ENCODE measurements at regions not wholly inside any gene's neighbourhood (a gene's known extent, or its start where the extent isn't known, plus 50 kb on each side); places are given as distances from the start of the nearest gene placed in this dataset.

GRCh38 chr1:80769208-80769750 is 1031.5 kb upstream of the ADGRL2 start:
- H3K27ac ChIP-seq (ENCODE audit: low read depth, low read length): no peak overlapping the region
- peaks cover 7% of the 10 kb centered on the region for H3K4me1 ChIP-seq (ENCODE audit: insufficient read depth, low read length)
- H3K36me3 ChIP-seq (ENCODE audit: insufficient read depth, low read length): no peaks in the 10 kb centered on the region
- no peaks in the 10 kb centered on the region for H3K9me3 ChIP-seq (ENCODE audit: low read length)
- H3K9ac ChIP-seq (ENCODE audit: low read length): no peak overlapping the region
- no peak overlapping the region for H3K4me3 ChIP-seq (ENCODE audit: low read depth in 1 of 2, low read length in 2 of 2)
- H3K27me3 ChIP-seq (ENCODE audit: control insufficient read depth in 1 of 2, insufficient read depth in 2 of 2, low read length in 2 of 2): no peaks in the 10 kb centered on the region

DNA sequence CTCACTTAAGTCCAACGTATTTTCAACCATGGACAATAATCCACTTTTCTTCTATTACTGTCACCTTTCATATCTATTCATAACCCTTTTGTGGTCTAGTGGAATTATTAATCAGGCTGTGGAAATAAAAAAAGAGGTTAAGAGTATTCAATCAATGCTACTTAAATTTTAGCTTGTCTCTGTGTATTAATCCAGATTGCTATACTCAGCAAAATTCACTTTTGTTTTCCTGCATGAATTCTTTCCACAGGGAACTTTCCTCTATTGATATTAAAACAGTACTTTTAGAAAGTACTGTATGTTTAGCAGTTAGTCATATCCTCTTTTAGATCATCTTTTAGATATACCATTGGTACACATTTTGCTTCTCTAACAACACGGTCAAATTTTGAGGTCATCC is 1033.0 kb upstream of the ADGRL2 start:
- Histone ChIP-seq H3K4me3 (ENCODE audit: low read depth in 1 of 2, low read length in 2 of 2) (no peak overlapping the region), H3K36me3 (ENCODE audit: insufficient read depth, low read length) (no peaks in the 10 kb centered on the region), H3K27ac (ENCODE audit: low read depth, low read length) (no peak overlapping the region), H3K9ac (ENCODE audit: low read length) (no peak overlapping the region), H3K27me3 (ENCODE audit: control insufficient read depth in 1 of 2, insufficient read depth in 2 of 2, low read length in 2 of 2) (no peaks in the 10 kb centered on the region), H3K4me1 (ENCODE audit: insufficient read depth, low read length) (peaks cover 7% of the 10 kb centered on the region), H3K9me3 (ENCODE audit: low read length) (no peaks in the 10 kb centered on the region)

GRCh38 chr1:80759354-80759753 is 1041.4 kb upstream of the ADGRL2 start:
- Histone ChIP-seq H3K36me3 (ENCODE audit: insufficient read depth, low read length) (no peaks in the 10 kb centered on the region), H3K27me3 (ENCODE audit: control insufficient read depth in 1 of 2, insufficient read depth in 2 of 2, low read length in 2 of 2) (no peaks in the 10 kb centered on the region), H3K4me1 (ENCODE audit: insufficient read depth, low read length) (no peaks in the 10 kb centered on the region), H3K4me3 (ENCODE audit: low read depth in 1 of 2, low read length in 2 of 2) (no peak overlapping the region), H3K9me3 (ENCODE audit: low read length) (no peaks in the 10 kb centered on the region), H3K9ac (ENCODE audit: low read length) (no peak overlapping the region), H3K27ac (ENCODE audit: low read depth, low read length) (no peak overlapping the region)

DNA sequence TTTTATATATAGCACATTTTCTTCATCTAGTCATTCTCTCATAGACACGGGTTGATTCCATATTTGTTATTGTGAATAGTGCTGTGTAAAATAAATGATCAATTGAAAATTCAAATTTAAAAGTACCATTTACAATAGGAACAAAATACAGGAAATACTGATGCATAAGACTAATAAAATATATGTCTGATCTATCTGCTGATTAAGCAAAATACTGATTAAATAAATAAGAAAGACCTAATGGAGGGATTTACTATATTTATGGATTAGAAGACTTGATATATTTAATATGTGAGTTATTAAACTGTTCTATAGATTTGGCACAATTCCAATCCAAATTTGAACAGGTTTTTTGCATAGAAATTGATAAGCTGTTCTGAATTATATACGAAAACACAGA is 1044.8 kb upstream of the ADGRL2 start:
- H3K27me3 ChIP-seq (ENCODE audit: control insufficient read depth in 1 of 2, insufficient read depth in 2 of 2, low read length in 2 of 2): no peaks in the 10 kb centered on the region
- H3K4me3 ChIP-seq (ENCODE audit: low read depth in 1 of 2, low read length in 2 of 2): no peak overlapping the region
- no peaks in the 10 kb centered on the region for H3K4me1 ChIP-seq (ENCODE audit: insufficient read depth, low read length)
- no peak overlapping the region for H3K27ac ChIP-seq (ENCODE audit: low read depth, low read length)
- no peaks in the 10 kb centered on the region for H3K36me3 ChIP-seq (ENCODE audit: insufficient read depth, low read length)
- H3K9me3 ChIP-seq (ENCODE audit: low read length): no peaks in the 10 kb centered on the region
- no peak overlapping the region for H3K9ac ChIP-seq (ENCODE audit: low read length)

DNA sequence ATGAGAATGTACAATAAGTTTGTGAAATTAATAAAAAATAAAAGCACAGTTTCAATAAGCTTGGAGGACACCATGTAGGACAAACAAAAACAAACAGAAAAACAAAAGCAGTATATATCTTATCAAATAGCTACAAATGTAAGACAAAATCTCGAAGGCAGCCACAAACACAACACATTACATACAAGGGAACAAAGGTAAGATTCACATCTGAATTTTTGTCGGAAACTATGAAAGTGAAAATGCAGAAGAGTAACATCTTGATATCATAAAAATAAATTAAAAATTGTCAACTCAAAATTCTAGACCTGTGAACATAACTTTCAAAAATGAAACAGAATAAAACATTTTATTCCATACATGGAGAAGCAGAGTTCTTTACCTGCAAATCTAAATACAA is 1049.5 kb upstream of the ADGRL2 start:
- Histone ChIP-seq H3K9me3 (ENCODE audit: low read length) (no peaks in the 10 kb centered on the region), H3K36me3 (ENCODE audit: insufficient read depth, low read length) (no peaks in the 10 kb centered on the region), H3K4me3 (ENCODE audit: low read depth in 1 of 2, low read length in 2 of 2) (no peak overlapping the region), H3K27me3 (ENCODE audit: control insufficient read depth in 1 of 2, insufficient read depth in 2 of 2, low read length in 2 of 2) (no peaks in the 10 kb centered on the region), H3K4me1 (ENCODE audit: insufficient read depth, low read length) (no peaks in the 10 kb centered on the region), H3K9ac (ENCODE audit: low read length) (no peak overlapping the region), H3K27ac (ENCODE audit: low read depth, low read length) (no peak overlapping the region)

- H3K27ac ChIP-seq (ENCODE audit: low read depth, low read length): no peak overlapping the region
- no peaks in the 10 kb centered on the region for H3K36me3 ChIP-seq (ENCODE audit: insufficient read depth, low read length)
- no peak overlapping the region for H3K9ac ChIP-seq (ENCODE audit: low read length)
- H3K4me3 ChIP-seq (ENCODE audit: low read depth in 1 of 2, low read length in 2 of 2): no peak overlapping the region
- no peaks in the 10 kb centered on the region for H3K9me3 ChIP-seq (ENCODE audit: low read length)
- no peaks in the 10 kb centered on the region for H3K27me3 ChIP-seq (ENCODE audit: control insufficient read depth in 1 of 2, insufficient read depth in 2 of 2, low read length in 2 of 2)
- H3K4me1 ChIP-seq (ENCODE audit: insufficient read depth, low read length): no peaks in the 10 kb centered on the region
Measured at GRCh38 chr1:80731241-80731894, 1069.4 kb upstream of the ADGRL2 start.

DNA sequence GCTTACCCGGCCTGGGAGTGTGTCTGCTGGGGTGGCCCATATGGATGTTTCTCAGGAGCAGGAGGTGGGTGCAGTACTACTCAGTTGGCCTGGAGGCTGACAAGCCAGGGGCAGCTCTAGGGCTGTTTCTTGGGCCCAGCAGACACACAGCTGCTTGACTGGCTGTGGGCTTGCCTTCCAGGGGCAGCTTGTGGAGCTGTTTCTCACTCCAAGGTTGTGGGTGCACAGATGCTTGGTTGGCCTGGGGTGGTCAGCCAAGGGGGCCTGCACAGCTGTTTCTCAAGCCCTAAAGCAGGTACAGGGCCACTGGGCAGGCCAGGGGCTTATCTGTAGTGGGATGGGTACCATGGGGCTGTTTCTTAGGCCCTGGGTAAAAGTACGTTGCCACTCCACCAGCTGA is 1078.1 kb upstream of the ADGRL2 start:
- Histone ChIP-seq H3K4me1 (ENCODE audit: insufficient read depth, low read length) (no peaks in the 10 kb centered on the region), H3K27ac (ENCODE audit: low read depth, low read length) (no peak overlapping the region), H3K9me3 (ENCODE audit: low read length) (no peaks in the 10 kb centered on the region), H3K4me3 (ENCODE audit: low read depth in 1 of 2, low read length in 2 of 2) (no peak overlapping the region), H3K36me3 (ENCODE audit: insufficient read depth, low read length) (no peaks in the 10 kb centered on the region), H3K9ac (ENCODE audit: low read length) (no peak overlapping the region), H3K27me3 (ENCODE audit: control insufficient read depth in 1 of 2, insufficient read depth in 2 of 2, low read length in 2 of 2) (no peaks in the 10 kb centered on the region)

- H3K9me3 ChIP-seq (ENCODE audit: low read length): no peaks in the 10 kb centered on the region
- H3K4me3 ChIP-seq (ENCODE audit: low read depth in 1 of 2, low read length in 2 of 2): no peak overlapping the region
- no peaks in the 10 kb centered on the region for H3K4me1 ChIP-seq (ENCODE audit: insufficient read depth, low read length)
- no peaks in the 10 kb centered on the region for H3K27me3 ChIP-seq (ENCODE audit: control insufficient read depth in 1 of 2, insufficient read depth in 2 of 2, low read length in 2 of 2)
- H3K9ac ChIP-seq (ENCODE audit: low read length): no peak overlapping the region
- H3K36me3 ChIP-seq (ENCODE audit: insufficient read depth, low read length): no peaks in the 10 kb centered on the region
- no peak overlapping the region for H3K27ac ChIP-seq (ENCODE audit: low read depth, low read length)
Measured at GRCh38 chr1:80706526-80706925, 1094.2 kb upstream of the ADGRL2 start.

- Histone ChIP-seq H3K9ac (ENCODE audit: low read length) (no peak overlapping the region), H3K4me3 (ENCODE audit: low read depth in 1 of 2, low read length in 2 of 2) (no peak overlapping the region), H3K4me1 (ENCODE audit: insufficient read depth, low read length) (no peaks in the 10 kb centered on the region), H3K27ac (ENCODE audit: low read depth, low read length) (no peak overlapping the region), H3K9me3 (ENCODE audit: low read length) (no peaks in the 10 kb centered on the region), H3K36me3 (ENCODE audit: insufficient read depth, low read length) (no peaks in the 10 kb centered on the region), H3K27me3 (ENCODE audit: control insufficient read depth in 1 of 2, insufficient read depth in 2 of 2, low read length in 2 of 2) (no peaks in the 10 kb centered on the region)
Measured at GRCh38 chr1:80678438-80678837, 1122.3 kb upstream of the ADGRL2 start.

- H3K27me3 ChIP-seq (ENCODE audit: control insufficient read depth in 1 of 2, insufficient read depth in 2 of 2, low read length in 2 of 2): no peaks in the 10 kb centered on the region
- no peak overlapping the region for H3K27ac ChIP-seq (ENCODE audit: low read depth, low read length)
- H3K9me3 ChIP-seq (ENCODE audit: low read length): no peaks in the 10 kb centered on the region
- H3K4me3 ChIP-seq (ENCODE audit: low read depth in 1 of 2, low read length in 2 of 2): no peak overlapping the region
- H3K4me1 ChIP-seq (ENCODE audit: insufficient read depth, low read length): no peaks in the 10 kb centered on the region
- H3K9ac ChIP-seq (ENCODE audit: low read length): no peak overlapping the region
- H3K36me3 ChIP-seq (ENCODE audit: insufficient read depth, low read length): no peaks in the 10 kb centered on the region
Measured at GRCh38 chr1:80675454-80675853, 1125.3 kb upstream of the ADGRL2 start.

DNA sequence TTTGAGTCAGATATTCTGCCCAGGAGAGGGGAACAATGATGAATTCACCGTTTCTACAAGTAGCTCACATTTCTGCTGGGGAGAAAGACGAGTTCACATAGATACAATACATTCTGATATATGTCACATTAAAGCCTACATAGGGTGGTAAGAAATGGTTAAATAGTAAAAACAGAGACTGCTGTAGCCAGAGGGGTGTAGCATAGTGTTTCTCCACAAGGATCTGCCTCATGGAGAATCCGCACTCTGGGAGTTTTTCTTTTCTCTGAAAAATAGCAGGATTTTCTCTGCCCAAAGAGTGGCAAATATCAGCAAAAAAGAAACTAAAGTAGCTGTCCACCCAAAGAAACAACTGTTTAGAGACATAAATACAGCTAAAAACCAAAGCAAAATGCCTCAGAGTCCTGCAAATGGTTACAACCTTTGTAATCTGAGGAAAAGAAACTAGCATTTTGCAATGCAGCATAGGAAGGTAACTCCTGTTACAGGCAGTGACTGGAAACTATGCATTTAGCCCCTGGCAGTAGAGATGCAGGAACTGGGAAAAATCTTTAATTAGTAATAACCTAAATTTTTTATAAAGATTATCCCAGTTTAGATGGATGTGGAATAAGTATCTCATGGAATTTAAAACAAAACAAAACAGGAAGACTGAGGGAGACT is 1126.7 kb upstream of the ADGRL2 start:
- no peak overlapping the region for H3K9ac ChIP-seq (ENCODE audit: low read length)
- no peaks in the 10 kb centered on the region for H3K27me3 ChIP-seq (ENCODE audit: control insufficient read depth in 1 of 2, insufficient read depth in 2 of 2, low read length in 2 of 2)
- H3K36me3 ChIP-seq (ENCODE audit: insufficient read depth, low read length): no peaks in the 10 kb centered on the region
- no peak overlapping the region for H3K4me3 ChIP-seq (ENCODE audit: low read depth in 1 of 2, low read length in 2 of 2)
- H3K27ac ChIP-seq (ENCODE audit: low read depth, low read length): no peak overlapping the region
- no peaks in the 10 kb centered on the region for H3K9me3 ChIP-seq (ENCODE audit: low read length)
- H3K4me1 ChIP-seq (ENCODE audit: insufficient read depth, low read length): no peaks in the 10 kb centered on the region

GRCh38 chr1:80668372-80668771 is 1132.4 kb upstream of the ADGRL2 start:
- Histone ChIP-seq H3K36me3 (ENCODE audit: insufficient read depth, low read length) (no peaks in the 10 kb centered on the region), H3K4me1 (ENCODE audit: insufficient read depth, low read length) (no peaks in the 10 kb centered on the region), H3K4me3 (ENCODE audit: low read depth in 1 of 2, low read length in 2 of 2) (no peak overlapping the region), H3K9me3 (ENCODE audit: low read length) (no peaks in the 10 kb centered on the region), H3K9ac (ENCODE audit: low read length) (no peak overlapping the region), H3K27ac (ENCODE audit: low read depth, low read length) (no peak overlapping the region), H3K27me3 (ENCODE audit: control insufficient read depth in 1 of 2, insufficient read depth in 2 of 2, low read length in 2 of 2) (no peaks in the 10 kb centered on the region)
